ENCODE measurements at regions not wholly inside any gene's neighbourhood (a gene's known extent, or its start where the extent isn't known, plus 50 kb on each side); places are given as distances from the start of the nearest gene placed in this dataset.
"Not testable (repeated sequence)": the region's sequence is repeated elsewhere in the genome, so short reads cannot be mapped to it uniquely, and the experiment has no call there.

DNA sequence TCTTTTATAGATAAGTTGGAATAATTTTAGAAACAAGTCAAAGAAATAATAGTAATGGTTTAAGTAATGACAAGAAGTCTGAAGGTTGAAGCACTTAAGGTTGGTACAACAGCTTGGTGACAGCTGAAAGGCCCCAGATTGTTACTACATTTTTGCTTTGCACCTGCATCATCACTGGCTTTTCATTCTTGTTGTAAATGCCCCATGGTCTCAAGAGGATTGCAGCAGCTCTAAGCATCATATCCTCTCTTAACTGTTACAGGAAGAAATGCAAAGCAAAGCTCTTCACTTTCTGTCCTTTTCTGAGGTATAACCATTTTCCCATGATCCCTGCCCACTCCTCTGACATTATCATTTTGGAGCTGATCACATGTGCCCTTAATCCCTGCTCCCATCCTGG is 461.0 kb downstream of the RPIA start:
- DNase-seq (ENCODE audit: low spot score): not testable (repeated sequence)

DNA sequence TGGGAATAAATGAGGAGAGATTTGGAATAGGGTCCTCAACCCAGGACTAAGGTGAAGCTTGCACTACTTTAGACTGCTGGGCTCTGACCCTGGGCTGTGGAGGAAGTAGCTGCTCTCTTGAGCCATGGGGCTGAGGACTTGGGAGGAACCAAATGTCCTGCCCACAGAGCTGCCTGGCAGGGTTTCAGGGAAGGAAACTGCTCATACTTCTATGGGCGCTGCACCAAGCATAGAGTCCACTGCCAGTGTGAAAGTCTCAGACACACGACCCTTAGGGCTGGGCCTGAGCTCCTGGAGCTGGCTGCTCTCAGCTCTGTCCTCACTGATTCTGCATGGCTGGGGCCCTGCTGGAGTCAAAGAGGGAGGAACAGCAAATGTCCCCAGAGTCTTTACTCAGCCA is 461.7 kb downstream of the RPIA start:
- DNase-seq (ENCODE audit: low spot score): not testable (repeated sequence)

DNA sequence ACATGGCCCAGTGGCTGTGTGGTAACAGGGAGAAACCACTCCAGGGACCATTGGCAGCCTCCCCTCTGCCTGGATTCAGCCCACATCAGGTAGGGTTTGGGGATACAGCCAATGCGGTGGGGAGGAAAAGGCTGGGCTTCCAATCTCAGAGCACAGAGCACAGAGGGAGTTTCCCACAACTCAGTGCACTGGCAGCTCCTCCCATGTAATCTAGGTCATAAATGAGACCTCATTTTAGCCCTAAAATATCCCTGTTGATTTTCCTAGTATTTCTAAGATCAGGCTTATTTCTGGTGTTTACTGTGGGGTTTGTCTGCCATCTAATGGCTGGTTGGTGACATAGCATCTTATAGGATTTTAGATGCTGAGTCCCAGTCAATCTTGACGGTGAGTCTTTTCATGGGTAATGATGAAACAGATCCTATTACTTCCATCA is 462.8 kb downstream of the RPIA start:
- not testable (repeated sequence) for DNase-seq (ENCODE audit: low spot score)

DNA sequence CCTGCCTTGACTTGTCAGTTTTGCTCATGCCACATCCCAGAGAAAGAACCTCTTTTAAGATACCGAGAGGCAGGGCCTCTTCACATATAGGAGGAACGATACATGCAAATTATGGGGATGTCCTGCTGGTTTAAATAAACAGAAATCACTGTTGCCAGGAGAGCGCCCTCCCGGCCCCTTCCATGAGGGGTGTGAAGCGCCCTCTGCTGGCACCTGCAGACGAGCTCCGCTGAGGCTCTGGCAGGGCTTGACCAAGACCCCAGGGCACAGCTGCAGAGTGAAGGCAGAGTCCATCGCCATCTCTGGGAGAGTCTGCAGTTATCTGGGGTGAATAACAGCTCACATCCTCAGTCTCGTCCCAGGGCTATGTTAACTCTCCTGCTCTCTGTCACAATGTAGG is 468.8 kb downstream of the RPIA start:
- DNase-seq (ENCODE audit: low spot score): not testable (repeated sequence)

DNA sequence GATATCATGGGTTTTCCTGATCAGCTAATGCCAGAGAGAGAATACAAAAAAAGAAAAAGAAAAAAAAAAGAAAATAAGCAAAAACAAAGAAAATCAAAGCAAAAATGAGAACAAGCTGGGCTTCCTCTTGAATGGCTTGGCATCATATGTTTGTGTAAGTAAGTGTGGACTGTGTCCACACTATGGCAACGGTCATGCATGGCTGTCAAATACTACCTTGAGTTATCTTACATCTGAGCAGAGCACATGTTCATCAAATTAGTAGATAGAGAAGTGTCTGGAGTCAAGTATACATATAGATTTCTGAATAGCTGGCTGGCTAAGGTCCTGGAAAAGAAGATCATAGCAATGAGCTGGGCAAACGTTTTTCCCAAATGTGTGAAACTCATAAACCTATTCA is 470.2 kb downstream of the RPIA start:
- not testable (repeated sequence) for DNase-seq (ENCODE audit: low spot score)

DNA sequence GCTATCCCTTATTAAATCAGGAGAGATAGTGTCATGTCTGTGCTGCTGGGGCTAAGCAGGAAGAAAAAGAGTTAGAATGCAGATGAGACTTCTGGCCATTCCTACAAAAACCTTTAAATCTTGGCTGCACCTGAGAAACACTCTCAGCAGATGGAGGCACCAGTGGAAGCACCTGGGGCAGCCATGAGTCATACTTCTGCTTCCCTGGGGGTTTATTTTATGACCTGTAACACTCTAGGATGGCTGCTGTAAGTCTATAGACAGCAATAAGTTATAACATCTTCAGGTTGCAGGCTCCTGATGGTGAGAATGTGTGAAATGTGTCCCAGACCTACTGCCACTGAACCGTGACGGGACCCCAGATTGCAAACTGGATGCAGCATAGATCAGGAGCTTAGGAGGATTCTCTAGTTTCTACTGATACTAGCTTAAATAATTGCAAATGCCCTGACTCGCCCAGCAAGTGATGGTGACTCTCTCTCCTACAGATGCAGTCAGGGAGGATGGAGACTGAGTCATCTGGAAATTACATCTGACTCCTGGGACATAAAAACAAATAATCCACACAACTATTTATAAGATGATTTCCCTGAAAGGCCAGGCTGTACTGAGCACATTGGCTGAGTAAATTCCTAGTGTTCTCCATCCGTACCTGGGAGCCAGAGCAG is 479.2 kb downstream of the RPIA start:
- DNase-seq (ENCODE audit: low spot score): not testable (repeated sequence)

DNA sequence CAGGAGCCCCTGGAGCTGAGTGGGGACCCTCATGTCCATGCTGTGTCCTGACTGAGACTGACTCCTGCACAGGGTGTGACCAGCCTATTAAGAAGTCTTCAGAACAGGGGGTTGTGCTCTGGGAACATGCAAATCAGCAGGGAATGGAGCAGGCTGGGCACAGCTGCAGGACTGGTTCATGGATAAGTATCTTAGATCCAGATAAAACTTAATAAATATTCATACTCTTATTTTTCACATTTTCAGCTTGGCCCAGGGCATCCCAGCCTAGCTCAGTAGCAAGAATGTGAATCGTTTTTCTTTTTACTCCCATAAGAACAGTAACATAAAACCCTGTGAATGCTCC is 479.7 kb downstream of the RPIA start:
- not testable (repeated sequence) for DNase-seq (ENCODE audit: low spot score)

DNA sequence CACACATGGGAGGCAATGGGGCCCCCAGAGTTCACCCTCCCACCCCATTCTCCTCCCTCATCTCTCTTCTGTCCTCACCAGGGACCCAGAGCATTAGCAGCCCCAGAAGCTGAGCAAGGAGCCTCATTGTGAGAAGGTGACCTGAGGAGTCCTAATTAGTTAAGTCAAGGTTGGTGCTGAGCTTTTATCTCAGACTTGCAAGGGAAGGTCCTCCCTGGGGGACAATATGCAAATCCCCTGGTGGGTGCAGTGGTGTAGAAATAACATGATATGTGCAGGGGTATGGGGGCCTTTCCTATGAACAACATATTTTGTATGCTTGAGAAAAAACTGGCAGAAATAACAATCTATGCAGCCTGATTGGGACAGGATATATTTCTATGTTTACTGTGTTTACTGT is 485.5 kb downstream of the RPIA start:
- DNase-seq (ENCODE audit: low spot score): not testable (repeated sequence)

DNA sequence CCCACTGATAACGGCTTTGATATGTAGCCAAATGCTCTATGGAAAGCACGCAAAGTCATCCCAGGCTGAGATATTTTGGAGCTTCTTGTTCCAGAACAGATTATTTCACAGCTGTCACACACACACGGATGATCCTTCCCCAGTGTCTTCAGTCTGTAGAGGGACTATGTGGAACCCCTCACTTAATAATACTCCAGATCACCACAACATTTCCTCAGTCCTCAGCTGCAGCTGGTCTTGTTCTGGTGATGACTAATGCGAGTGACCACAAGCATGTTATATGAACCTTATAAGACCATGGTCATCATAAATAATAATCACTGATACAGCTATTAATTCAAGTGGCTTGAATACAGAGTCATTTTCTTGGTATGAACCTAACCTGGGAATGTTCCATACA is 490.7 kb downstream of the RPIA start:
- not testable (repeated sequence) for DNase-seq (ENCODE audit: low spot score)

DNA sequence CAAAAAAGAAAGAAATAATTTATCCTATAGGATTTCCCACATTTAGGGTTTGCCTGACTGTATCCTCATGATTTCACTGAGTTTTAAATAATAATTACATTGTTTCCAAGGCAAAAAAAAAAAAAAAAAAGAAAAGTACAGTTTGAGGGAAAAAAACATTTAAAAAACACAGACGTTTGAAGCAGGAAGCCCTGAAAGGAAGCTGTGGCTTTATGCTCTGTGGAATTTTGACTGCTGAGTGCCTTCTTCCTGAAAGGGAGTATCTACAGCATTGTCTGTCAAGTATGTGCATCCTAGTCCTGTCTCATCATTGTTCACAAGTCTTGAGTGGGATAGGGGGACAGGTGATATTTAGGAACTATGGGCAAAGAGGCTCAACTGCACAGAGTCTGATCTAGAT is 493.3 kb downstream of the RPIA start:
- DNase-seq (ENCODE audit: low spot score): not testable (repeated sequence)

DNA sequence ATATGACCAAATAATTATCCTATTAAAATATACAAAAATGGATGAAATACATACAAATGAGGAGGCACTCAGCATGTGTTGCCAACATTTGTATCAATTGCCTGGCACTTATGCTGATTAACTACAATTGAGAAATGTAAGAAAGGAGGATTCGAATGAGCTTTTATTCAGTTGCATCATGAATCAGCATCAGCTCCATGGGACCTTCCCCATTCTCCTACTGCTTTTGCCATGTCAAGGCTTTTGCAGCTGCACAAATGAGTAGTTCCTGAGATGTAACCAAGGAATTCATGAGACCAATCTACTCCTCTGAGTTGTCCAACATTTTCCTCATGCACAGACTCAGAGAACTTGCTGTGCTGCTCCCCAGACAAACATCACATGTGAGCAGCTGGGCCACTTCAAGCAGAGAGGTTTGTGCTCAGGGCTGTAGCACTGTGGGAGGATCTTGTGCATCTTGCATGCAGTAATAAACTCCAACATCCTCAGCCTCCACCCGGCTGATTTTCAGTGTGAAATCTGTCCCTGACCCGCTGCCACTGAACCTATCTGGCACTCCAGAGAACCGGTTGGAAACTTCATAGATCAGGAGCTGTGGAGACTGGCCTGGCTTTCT is 504.3 kb downstream of the RPIA start:
- DNase-seq (ENCODE audit: low spot score): not testable (repeated sequence)

DNA sequence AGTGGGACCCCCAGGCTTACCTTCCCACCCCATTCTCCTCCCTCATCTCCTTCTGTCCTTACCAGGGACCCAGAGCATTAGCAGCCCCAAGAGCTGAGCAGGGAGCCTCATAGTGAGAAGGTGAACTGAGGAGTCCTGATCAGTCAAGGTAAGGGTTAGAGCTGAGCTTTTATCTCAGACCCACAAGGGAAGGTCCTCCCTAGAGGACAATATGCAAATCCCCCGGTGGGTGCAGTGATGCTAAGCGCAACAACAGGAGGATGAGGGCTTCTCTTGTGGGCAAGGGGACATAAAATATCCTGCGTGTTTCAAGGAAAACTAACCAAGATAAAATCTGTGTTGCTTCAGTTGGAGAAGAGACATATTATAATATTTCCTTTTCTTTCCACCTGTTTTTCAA is 505.2 kb downstream of the RPIA start:
- not testable (repeated sequence) for DNase-seq (ENCODE audit: low spot score)

DNA sequence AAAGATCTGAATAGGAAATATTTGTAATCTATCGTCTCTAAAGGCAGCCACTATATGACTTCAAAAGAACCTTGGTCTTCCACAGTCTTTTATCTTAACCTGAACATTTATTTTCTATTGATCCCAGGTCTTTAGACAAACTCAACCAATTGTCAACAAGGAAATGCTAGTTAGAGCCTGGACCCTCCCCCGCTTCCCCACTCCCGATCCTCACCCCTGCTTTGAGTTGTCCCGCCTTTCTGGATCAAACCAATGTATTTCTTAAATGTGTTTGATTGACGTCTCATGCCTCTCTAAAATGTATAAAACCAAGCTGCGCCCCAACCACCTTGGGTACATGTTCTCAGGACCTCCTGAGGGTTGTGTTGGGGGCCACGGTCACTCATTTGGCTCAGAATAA is 506.6 kb downstream of the RPIA start:
- not testable (repeated sequence) for DNase-seq (ENCODE audit: low spot score)

DNA sequence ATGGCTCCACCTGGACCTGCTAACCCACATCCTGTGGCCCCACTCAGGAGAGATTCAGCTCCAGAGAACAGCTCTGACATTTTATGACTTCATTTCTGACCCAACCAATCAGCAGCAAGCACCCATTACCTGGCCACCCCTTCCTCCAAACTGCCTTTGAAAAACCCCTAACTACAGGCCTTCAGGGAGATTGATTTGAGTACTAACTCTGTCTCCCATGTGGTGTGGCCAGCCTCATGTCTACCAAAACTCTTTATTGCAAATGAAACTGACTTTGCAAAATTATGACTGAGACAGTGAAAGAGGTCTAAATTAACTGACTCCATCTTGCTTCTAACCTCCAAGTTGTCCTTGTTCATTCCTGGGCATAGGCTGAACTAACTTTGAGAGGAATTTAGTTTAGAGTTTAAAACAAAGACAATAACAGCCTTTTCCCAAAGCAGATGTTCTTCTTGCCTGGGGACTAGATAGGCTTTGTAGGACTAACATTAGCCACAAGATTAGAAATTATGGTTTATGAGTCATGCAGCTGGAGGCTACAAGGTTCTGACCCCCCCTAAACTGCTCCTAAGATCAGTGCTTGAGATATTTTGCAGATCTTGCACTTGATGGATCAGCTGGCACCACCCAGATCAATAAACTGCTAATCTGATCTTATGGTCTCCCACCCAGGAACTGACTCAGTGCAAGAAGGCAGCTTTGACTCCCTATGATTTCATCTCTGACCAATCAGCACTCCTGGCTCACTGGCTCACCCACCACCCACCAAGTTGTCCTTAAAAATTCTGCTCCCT is 508.2 kb downstream of the RPIA start:
- DNase-seq (ENCODE audit: low spot score): peak; percentile 19

DNA sequence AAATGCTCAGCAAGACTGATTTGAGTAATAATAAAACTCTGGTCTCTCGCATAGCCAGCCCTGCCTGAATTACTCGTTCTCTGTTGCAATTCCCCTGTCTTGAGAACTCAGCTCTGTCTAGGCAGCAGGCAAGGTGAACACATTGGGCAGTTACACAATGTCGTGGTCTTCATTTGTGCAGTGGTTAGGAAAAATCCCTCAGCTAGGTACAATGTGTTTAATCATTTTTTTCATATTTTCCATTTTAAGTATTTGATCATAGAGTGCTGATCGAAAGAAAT is 508.7 kb downstream of the RPIA start:
- not testable (repeated sequence) for DNase-seq (ENCODE audit: low spot score)

DNA sequence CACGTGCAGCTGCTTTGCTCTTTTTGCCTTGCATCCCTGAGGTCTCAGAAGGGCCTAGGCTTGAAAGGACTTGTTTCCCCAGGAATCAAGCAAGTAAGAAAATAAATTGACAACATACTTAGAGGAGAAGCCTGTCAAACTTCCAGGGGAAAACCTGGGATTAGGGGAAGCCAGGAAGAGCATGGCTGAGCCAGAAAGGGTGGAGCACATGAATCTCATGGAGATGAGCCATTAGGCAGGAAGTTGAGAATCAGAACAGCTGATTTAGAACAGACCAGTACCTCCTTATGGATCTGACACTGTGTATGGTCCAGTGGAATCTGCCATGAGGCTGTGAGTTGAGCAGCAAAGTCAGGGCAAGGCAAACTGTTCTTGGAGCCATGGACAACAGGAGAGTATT is 511.0 kb downstream of the RPIA start:
- DNase-seq (ENCODE audit: low spot score): not testable (repeated sequence)

DNA sequence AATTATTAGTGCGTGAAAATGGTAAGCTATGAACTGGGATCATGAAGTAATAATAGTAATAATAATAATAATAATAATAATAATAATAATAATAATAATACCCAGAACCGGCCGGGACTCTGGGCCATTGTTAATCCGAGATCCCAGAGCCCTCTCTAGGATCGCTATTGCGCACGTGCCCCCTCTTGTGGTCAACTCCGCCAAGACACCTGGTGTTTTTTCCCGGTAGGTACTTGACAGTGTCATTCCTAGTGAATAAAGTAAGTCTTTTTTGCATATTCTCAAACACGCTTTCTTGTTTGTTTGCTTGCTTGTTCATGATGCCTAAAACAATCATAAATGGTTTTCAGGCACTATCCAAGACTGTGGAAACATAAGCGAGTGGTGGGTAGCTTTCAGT is 513.7 kb downstream of the RPIA start:
- DNase-seq (ENCODE audit: low spot score): peak; percentile 22

DNA sequence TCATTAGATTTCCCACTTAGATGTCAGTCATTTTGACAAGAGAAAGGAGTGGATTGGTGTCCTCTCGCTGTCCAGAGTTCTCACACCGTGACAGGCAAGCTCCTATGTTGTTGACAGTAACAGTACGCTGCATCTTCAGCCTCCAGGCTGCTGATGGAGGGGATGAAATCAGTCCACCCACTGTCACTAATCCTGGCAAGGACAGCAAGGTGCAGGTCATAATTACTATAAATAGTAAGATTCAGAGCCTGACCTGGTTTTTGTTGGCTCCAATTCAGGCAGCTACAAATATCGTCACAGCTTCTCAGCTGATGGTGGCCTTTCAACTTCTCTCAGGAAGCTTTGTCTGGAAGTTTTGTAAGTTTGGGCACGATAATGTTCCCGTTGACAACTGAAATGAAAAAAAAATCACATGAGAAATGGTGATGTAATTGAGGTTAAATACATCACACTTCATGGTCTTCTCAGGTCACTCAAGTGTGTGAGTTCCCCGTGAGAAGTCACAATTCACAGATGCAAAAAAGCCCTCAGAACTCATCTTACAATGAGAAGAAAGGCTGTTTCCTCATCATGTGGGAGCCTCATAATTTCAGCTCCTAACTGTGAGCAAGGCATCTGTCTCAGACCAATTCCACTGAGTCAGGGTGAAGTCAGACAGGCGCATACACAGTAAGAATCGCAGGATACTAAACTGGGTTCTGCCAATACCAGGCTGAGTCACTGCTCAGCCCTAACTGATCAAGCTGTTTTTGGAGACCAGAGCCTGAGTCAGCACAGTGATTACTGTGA is 516.9 kb downstream of the RPIA start:
- DNase-seq (ENCODE audit: low spot score): not testable (repeated sequence)

DNA sequence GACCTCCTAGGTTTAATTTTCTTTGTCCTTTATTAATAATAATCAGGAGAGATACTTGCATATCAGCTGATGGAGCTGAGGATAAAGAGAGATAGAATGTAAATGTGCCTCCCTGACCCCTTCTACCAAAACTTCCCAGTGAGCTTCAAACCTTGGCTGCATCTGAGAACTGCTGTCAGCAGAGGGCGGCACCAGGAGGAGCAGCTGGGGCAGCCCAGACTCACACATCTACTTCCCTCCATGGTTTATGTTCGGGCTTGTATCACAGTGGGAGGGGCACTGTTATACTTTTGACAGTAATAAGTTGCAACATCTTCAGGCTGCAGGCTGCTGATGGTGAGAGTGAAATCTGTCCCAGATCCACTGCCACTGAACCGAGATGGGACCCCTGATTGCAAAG is 521.7 kb downstream of the RPIA start:
- not testable (repeated sequence) for DNase-seq (ENCODE audit: low spot score)

DNA sequence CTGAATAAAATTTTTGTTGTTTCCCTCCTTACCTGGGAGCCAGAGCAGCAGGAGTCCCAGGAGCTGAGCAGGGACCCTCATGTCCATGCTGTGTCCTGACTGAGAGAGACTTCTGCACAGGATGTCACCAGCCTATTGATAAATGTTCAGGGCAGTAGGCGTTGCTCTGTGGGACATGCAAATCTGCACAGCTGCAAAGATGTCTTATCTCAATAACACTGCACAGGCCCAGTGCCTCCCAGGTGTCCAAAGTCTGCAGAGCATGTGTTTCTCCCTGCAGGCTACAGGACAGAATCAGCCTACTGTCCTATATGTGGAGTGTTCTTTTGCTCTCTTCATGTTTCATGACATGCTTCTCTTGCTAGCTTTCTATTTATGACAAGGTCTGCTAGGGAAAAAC is 522.3 kb downstream of the RPIA start:
- DNase-seq (ENCODE audit: low spot score): not testable (repeated sequence)

DNA sequence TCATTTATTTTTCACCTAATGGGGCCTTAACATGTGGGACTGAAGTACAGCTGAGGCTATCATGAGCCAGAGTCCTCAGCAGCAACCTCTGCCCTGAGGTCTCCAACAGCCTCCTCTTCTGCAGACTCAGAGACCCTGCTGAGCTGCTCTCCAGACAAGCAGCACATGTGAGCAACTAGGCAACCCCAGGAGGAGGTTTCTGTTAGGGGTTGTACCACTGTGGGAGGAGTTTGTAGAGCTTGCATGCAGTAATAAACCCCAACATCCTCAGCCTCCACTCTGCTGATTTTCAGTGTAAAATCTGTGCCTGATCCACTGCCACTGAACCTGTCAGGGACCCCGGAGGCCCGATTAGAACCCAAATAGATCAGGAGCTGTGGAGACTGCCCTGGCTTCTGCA is 530.0 kb downstream of the RPIA start:
- DNase-seq (ENCODE audit: low spot score): not testable (repeated sequence)

DNA sequence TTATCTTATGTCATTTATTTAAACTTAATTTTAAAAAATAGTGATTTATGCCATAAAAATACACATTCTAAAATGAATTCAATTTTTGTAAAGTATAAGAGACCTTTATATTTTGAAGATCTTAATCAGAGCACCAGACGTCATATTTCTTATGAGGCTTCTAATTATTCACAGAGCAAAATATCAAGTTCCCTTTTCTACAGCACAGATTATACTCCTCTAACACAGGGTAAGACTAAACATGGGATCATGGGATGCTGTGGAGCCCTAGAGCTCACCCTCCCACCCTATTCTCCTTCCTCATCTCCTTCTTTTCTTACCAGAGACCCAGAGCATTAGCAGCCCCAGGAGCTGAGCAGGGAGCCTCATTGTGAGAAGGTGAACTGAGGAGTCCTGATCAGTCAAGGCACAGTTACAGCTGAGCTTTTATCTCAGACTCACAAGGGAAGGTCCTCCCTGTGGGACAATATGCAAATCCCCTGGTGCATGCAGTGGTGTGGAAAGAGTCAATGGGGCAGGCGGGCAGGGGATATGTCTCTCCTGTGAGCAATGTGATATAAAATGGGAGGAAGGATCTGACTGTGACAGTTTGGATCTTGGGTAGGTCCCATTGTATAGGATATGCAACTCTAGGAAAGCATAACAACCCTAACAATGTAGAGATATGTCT is 530.7 kb downstream of the RPIA start:
- not testable (repeated sequence) for DNase-seq (ENCODE audit: low spot score)
